Peyer's patch (tissue), 4 donors: ENCODE measurements at regions not wholly inside any gene's neighbourhood (a gene's known extent, or its start where the extent isn't known, plus 50 kb on each side); places are given as distances from the start of the nearest gene placed in this dataset.

Source experiments
- DNase-seq, 3 donors: peaks; one replicate each; pipeline ENCODE4 v3.0.0-alpha.2; 2017 to 2019
- H3K27ac ChIP-seq, 4 donors: fragments of 200-600 bp; sonication (generic); one replicate each; pipeline ENCODE4 v1.5.1; 2016 to 2019
- H3K27me3 ChIP-seq, 2 donors: fragments of 200-600 bp; sonication (generic); one replicate each; pipeline ENCODE4 v1.5.1; 2019
- H3K36me3 ChIP-seq, 3 donors: fragments of 200-600 bp; sonication (generic); one replicate each; pipeline ENCODE4 v1.5.1; 2016 to 2019
- H3K4me1 ChIP-seq, 4 donors: fragments of 200-600 bp; sonication (generic); one replicate each; pipeline ENCODE4 v1.5.1; 2016 to 2019
- H3K4me3 ChIP-seq, 4 donors: fragments of 200-600 bp; sonication (generic); 1 replicate in 3 of 4; 2 replicates in 1 of 4; pipeline ENCODE4 v1.5.1; 2016 to 2019; ENCODE audit warnings: mild to moderate bottlenecking in 1 of 4
- H3K9me3 ChIP-seq, 4 donors: fragments of 200-600 bp; sonication (generic); one replicate each; pipeline ENCODE4 v1.5.1; 2016 to 2019; ENCODE audit warnings: mild to moderate bottlenecking in 1 of 4
- POLR2A ChIP-seq, 2 donors: fragments of 450-650 bp; IDR thresholded peaks; one replicate each; pipeline ENCODE4 v1.5.1; 2017; ENCODE audit warnings: antibody characterized with exemption in 2 of 2, mild to moderate bottlenecking in 2 of 2, moderate library complexity in 2 of 2
- TF ChIP-seq, protein P1 (sequence below), 6 experiments: fragments of 450-650 bp in 4 of 6; fragments of 200-600 bp in 2 of 6; sonication (generic) in 1 of 6; IDR thresholded peaks; one replicate each; pipeline ENCODE4 v1.5.1; 2017 to 2019; ENCODE audit warnings: antibody characterized with exemption in 6 of 6, mild to moderate bottlenecking in 3 of 6, moderate library complexity in 1 of 6

DNA sequence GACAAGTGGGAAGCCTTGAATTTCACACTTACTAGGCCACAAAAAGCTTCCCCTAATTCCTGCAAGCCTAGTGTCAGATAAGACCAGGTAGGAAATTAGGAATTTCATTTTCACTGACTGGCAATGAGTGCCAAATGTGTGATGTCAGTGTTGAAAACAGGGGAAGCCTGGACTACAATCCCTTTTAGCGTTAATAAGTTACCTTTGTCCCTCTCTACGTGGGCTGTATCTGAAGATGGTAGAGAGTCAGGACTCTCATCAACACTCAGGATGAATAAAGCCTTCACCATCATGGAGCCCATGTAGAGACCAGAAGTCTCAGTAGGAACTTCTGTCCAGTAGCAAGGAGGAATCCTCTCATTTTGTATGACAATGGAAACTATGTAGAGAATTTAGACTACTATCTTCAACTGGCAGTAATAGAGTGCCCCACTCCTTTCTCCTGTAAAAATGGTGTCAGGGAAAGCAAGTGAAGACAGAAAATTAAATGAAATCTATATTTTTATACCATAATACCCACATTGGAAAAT lies 324.1 kb upstream of the KLHL1 start:
- no peak for TF ChIP-seq POLR2A (IDR thresholded peaks at IDR 0.05)
- TF ChIP-seq, protein P1, sequence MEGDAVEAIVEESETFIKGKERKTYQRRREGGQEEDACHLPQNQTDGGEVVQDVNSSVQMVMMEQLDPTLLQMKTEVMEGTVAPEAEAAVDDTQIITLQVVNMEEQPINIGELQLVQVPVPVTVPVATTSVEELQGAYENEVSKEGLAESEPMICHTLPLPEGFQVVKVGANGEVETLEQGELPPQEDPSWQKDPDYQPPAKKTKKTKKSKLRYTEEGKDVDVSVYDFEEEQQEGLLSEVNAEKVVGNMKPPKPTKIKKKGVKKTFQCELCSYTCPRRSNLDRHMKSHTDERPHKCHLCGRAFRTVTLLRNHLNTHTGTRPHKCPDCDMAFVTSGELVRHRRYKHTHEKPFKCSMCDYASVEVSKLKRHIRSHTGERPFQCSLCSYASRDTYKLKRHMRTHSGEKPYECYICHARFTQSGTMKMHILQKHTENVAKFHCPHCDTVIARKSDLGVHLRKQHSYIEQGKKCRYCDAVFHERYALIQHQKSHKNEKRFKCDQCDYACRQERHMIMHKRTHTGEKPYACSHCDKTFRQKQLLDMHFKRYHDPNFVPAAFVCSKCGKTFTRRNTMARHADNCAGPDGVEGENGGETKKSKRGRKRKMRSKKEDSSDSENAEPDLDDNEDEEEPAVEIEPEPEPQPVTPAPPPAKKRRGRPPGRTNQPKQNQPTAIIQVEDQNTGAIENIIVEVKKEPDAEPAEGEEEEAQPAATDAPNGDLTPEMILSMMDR (IDR thresholded peaks at IDR 0.05) = no peak
- no peaks in the 10 kb centered on the region for H3K4me1 ChIP-seq
- H3K36me3 ChIP-seq = no peaks in the 10 kb centered on the region
- H3K4me3 ChIP-seq = no peak overlapping the region
- H3K27ac ChIP-seq = no peak overlapping the region
- DNase-seq = no peak
- H3K9me3 ChIP-seq = no peaks in the 10 kb centered on the region
- no peaks in the 10 kb centered on the region for H3K27me3 ChIP-seq

DNA sequence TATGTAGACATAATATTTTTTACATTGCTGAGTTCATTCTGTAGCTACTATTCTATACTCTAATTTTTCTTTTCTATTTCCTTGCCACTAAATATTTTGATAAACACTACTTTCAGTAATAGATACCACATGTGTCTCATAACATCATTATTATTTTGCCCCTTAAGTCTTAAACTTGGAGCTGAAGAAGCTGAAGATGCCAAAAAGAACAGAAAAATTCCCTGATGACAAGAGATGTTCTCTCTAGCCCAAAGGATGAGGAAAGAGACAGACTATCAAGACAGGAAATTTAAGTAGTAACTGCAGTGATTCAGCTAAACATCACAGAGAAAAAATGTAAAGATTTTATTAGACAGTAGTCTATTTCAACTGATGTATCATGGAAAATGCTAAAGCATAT lies 322.0 kb upstream of the KLHL1 start:
- no peak for TF ChIP-seq POLR2A (IDR thresholded peaks at IDR 0.05)
- TF ChIP-seq, protein P1 (IDR thresholded peaks at IDR 0.05) = no peak
- Histone ChIP-seq H3K27me3 (no peaks in the 10 kb centered on the region), H3K4me1 (no peaks in the 10 kb centered on the region), H3K36me3 (no peaks in the 10 kb centered on the region), H3K27ac (no peak overlapping the region), H3K9me3 (no peaks in the 10 kb centered on the region), H3K4me3 (no peak overlapping the region)
- DNase-seq = no peak

DNA sequence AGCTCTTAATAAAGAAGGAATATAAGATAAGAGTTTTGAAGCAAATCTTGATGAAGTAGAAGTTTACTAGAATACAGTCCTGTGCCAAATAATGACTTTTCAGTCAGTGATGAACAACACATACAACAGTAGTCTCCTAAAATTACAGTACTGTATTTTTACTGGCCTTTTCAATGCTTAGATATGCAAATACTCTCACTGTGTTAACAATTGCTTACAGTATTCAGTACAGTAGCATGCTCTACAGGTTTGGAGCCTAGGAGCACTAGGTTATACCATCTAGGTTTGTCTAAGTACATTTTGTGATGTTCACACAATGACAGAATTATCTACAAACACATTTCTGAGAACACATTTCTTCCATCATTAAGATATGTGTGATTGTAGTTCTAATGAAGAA lies 316.7 kb upstream of the KLHL1 start:
- Histone ChIP-seq H3K4me1 (no peaks in the 10 kb centered on the region), H3K9me3 (no peaks in the 10 kb centered on the region), H3K27ac (no peak overlapping the region), H3K27me3 (no peaks in the 10 kb centered on the region), H3K36me3 (no peaks in the 10 kb centered on the region), H3K4me3 (no peak overlapping the region)
- TF ChIP-seq, protein P1 (IDR thresholded peaks at IDR 0.05) = no peak
- TF ChIP-seq POLR2A (IDR thresholded peaks at IDR 0.05) = no peak
- DNase-seq = no peak

DNA sequence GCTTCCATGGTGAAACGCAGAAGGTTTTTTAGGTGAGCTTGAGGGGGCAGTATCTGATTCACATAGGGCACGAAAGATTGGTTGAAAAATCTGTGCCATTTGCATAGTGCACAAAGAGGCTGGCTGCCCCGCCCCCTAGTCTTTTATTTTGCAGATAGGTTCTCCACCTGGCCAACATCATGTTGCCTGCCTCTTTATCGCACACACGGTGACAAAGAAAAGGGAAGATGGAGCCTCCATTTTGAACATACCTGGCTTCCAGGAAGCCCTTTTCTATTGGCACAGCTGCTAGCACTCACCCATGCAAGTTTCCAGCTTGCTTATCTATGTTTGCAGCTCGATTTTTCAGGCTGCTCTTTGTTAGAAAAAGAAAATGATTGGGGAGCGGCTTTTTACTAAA lies 316.2 kb upstream of the KLHL1 start:
- no peaks in the 10 kb centered on the region for H3K27me3 ChIP-seq
- no peak overlapping the region for H3K4me3 ChIP-seq
- no peak for DNase-seq
- no peak overlapping the region for H3K27ac ChIP-seq
- TF ChIP-seq, protein P1 (IDR thresholded peaks at IDR 0.05) = no peak
- TF ChIP-seq POLR2A (IDR thresholded peaks at IDR 0.05) = no peak
- H3K4me1 ChIP-seq = no peaks in the 10 kb centered on the region
- no peaks in the 10 kb centered on the region for H3K9me3 ChIP-seq
- H3K36me3 ChIP-seq = no peaks in the 10 kb centered on the region

DNA sequence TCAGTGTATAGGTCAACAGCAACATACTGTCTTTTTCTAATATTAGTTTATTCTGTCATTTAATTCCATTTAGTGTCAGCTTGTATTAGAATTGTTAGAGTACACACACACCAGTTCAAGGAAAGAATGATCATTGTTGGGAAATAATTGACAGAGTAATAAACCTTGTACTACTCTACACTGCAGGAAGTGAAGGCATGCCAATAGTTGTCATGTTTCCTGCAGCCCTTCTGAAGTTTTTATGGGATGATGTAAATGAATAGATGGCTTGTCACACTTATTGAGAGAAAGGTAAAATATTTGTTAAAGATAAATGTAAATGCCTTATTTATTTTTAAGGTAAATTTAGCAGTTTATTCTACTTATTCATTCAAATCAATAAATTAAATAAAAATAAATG lies 306.9 kb upstream of the KLHL1 start:
- Histone ChIP-seq H3K4me1 (no peaks in the 10 kb centered on the region), H3K36me3 (no peaks in the 10 kb centered on the region), H3K27me3 (no peaks in the 10 kb centered on the region), H3K9me3 (no peaks in the 10 kb centered on the region), H3K4me3 (no peak overlapping the region), H3K27ac (no peak overlapping the region)
- no peak for DNase-seq
- no peak for TF ChIP-seq POLR2A (IDR thresholded peaks at IDR 0.05)

DNA sequence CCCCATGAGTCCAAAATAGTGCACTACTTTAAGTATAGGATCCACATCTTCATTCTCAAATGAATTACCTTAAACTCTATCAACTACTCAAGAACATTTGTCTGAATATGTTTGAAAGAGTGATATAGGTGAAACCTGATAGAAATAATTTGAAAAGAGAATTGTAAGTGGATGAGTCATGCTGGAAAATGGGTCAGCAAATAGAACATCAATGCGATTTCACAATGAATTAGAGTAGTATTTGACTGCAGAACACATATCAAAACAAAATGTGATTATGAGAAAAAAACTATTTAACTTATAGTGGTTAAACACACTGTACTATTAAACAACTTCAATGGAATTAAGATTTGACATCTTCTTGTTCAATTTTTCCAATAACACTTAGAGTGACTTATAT lies 300.6 kb upstream of the KLHL1 start:
- TF ChIP-seq, protein P1 (IDR thresholded peaks at IDR 0.05) = no peak
- no peak for TF ChIP-seq POLR2A (IDR thresholded peaks at IDR 0.05)
- no peak overlapping the region for H3K4me3 ChIP-seq
- H3K4me1 ChIP-seq = no peaks in the 10 kb centered on the region
- no peak overlapping the region for H3K27ac ChIP-seq
- no peaks in the 10 kb centered on the region for H3K27me3 ChIP-seq
- no peak for DNase-seq
- no peaks in the 10 kb centered on the region for H3K9me3 ChIP-seq
- H3K36me3 ChIP-seq = no peaks in the 10 kb centered on the region
